Ascending aorta (tissue), 2 donors: ENCODE measurements at regions not wholly inside any gene's neighbourhood (a gene's known extent, or its start where the extent isn't known, plus 50 kb on each side); places are given as distances from the start of the nearest gene placed in this dataset.

Experiments
- DNase-seq, 2 donors: peaks; one replicate each; pipeline ENCODE4 v3.0.0-alpha.2; 2019; ENCODE audit warnings: low spot score in 2 of 2
- H3K27ac ChIP-seq, 2 donors: fragments of 200-600 bp; sonication (generic); one replicate each; pipeline ENCODE4 v1.5.1; 2016 to 2017; ENCODE audit warnings: mild to moderate bottlenecking in 1 of 2
- H3K27me3 ChIP-seq: fragments of 200-600 bp; sonication (generic); one replicate; pipeline ENCODE4 v1.5.1; 2017
- H3K36me3 ChIP-seq, 2 donors: fragments of 200-600 bp; sonication (generic); one replicate each; pipeline ENCODE4 v1.5.1; 2016
- H3K4me1 ChIP-seq, 2 donors: fragments of 200-600 bp; sonication (generic); one replicate each; pipeline ENCODE4 v1.5.1; 2016 to 2017; ENCODE audit warnings: mild to moderate bottlenecking in 1 of 2
- H3K4me3 ChIP-seq, 2 donors: fragments of 200-600 bp; sonication (generic); one replicate each; pipeline ENCODE4 v1.5.1; 2016 to 2017; ENCODE audit warnings: mild to moderate bottlenecking in 1 of 2
- H3K9me3 ChIP-seq, 2 donors: fragments of 200-600 bp; sonication (generic); one replicate each; pipeline ENCODE4 v1.5.1; 2016
- CTCF ChIP-seq, 3 experiments: fragments of 200-600 bp in 2 of 3; fragments of 450-650 bp in 1 of 3; sonication (generic) in 2 of 3; IDR thresholded peaks; one replicate each; pipeline ENCODE4 v1.5.1; 2016 to 2019; ENCODE audit warnings: antibody characterized with exemption in 3 of 3, mild to moderate bottlenecking in 1 of 3, moderate library complexity in 1 of 3
- intact Hi-C: fragments of 100-400 bp; cut with DNase I; formaldehyde crosslinking; loops from one replicate; pipeline ENCODE4 v1.15.1; 2023

DNA sequence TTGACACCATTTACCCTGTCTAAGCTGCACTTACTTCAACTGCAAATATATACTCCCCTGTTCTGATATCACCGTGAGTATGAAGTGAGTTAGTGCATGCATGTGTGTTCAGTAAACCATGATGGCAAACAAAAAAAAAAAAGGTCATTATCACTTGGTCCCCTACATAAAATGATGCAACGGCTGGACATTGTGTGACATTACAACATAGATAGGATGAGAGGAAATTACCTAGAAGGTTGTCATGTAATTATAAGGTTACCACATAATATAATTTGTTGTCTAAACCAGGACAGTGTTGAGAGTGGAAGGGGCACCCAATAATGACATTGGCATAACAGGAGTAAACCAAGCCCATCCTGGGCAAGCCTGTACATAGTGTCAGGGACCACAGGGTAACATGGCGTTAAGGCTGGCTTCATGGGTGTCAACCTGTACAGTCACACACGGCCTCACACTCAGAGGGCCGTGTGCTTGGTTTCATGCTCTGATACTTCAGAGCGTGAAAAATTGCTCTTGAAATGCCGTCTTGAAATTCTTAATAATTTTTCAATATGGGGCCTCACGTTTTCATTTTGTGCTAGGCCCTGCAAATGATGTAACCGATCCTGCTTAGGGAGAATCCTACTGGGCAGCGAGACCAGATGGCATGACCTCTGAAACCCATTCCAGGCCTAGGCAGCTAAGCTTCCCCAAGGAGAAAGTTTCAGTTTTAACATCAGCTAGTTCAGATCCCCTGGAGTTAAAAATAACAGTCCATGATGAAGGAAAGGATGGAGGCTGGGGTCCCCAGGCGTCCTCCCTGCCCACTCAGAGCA, 106.1 kb downstream of the AXIN2 start:
- H3K4me3 ChIP-seq = no peak overlapping the region
- intact Hi-C loops = no loop called here

DNA sequence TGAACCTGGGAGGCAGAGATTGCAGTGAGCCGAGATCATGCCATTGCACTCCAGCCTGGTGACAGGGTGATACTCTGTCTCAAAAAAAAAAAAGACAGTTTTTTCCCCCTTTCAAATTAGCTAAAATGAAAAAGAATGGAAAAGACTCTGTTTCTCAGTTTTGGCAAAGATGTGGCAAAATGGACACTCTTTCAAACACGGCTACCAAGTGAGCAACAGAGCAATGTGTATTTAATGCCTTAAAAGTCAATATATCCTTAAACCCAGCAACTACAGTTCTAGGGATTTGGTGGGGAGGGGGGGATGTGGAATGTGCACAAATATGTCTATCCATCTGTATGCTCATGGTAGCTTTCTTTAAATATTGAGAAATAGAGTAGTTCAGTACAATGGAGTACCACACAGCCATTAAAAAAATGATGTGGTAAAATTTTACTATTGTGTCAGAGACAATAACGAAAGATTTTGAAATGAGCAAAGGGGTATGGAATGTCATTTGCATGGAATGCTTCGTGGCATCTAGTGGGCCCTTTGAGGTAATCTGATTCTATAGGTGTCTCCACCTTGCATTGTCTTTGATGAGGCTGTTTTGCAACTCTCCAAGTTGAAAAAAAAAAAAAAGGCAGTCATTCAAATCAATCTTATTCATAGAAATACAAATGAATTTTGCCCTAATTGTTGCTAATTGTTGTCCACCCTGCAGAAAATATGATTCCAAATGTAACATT, 108.1 kb downstream of the AXIN2 start:
- H3K36me3 ChIP-seq = no peaks in the 10 kb centered on the region
- H3K9me3 ChIP-seq = no peaks in the 10 kb centered on the region
- H3K4me1 ChIP-seq = peaks cover 0 to 8% of the 10 kb centered on the region in 2 donors
- H3K27ac ChIP-seq = no peak overlapping the region
- no peaks in the 10 kb centered on the region for H3K27me3 ChIP-seq
- DNase-seq = no peak
- no peak for TF ChIP-seq CTCF (IDR thresholded peaks at IDR 0.05)
- H3K4me3 ChIP-seq = no peak overlapping the region
- intact Hi-C loops = no loop called here

More for the DNA sequence above, 106.1 kb downstream of the AXIN2 start:
- no peak for TF ChIP-seq CTCF (IDR thresholded peaks at IDR 0.05)
- DNase-seq = no peak
- Histone ChIP-seq H3K4me1 (peaks cover 0 to 16% of the 10 kb centered on the region in 2 donors), H3K9me3 (no peaks in the 10 kb centered on the region), H3K27ac (no peak overlapping the region), H3K36me3 (no peaks in the 10 kb centered on the region), H3K27me3 (no peaks in the 10 kb centered on the region)

DNA sequence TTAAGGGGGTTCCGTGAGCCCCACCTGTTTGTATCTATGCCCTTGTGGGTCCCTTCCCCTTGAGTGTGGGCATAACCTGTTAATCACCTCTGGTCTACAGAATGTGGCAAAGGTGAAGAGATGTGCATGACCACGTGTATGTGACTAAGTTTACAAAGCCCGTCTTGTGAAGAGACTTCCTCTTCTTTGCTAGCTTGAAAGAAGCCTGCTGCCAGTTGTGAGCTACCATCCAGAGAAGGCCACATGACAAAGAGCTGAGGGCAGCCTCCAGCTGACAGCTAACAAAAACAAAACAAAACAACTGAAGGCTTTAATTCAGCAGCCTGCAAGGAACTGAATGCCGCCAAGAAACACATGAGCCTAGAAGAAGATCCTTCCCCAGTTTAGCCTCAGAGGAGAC, 112.0 kb downstream of the AXIN2 start:
- Histone ChIP-seq H3K4me3 (no peak overlapping the region), H3K36me3 (no peaks in the 10 kb centered on the region), H3K27me3 (no peaks in the 10 kb centered on the region), H3K27ac (no peak overlapping the region), H3K4me1 (no peaks in the 10 kb centered on the region), H3K9me3 (no peaks in the 10 kb centered on the region)
- no peak for DNase-seq
- no peak for TF ChIP-seq CTCF (IDR thresholded peaks at IDR 0.05)
- intact Hi-C loops = no loop called here

DNA sequence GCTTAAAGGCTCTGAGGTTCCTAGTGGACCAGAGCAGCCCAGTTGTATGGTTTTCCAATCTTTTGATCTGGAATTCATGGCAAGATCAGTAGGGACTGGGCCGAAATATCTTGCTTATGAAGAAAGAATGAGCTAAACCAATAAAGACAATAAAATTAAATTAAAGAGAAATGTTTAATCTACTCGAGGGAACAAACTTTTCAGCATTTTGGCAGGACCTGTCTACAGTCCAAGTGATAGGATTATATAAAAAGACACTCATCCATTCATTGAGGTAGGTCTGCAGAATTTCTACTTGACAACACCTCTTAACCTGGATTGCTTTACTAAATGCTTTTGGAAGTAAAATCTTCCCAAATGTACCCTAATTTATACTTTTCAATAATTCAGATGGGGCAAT, 113.6 kb downstream of the AXIN2 start:
- intact Hi-C loops = no loop called here
- no peaks in the 10 kb centered on the region for H3K36me3 ChIP-seq
- H3K27me3 ChIP-seq = no peaks in the 10 kb centered on the region
- no peak overlapping the region for H3K27ac ChIP-seq
- H3K9me3 ChIP-seq = no peaks in the 10 kb centered on the region
- TF ChIP-seq CTCF (IDR thresholded peaks at IDR 0.05) = no peak
- H3K4me1 ChIP-seq = no peaks in the 10 kb centered on the region
- H3K4me3 ChIP-seq = no peak overlapping the region
- no peak for DNase-seq

GRCh38 chr17:65446838-65447526, 114.5 kb downstream of the AXIN2 start:
- no peaks in the 10 kb centered on the region for H3K27me3 ChIP-seq
- no peaks in the 10 kb centered on the region for H3K36me3 ChIP-seq
- no peaks in the 10 kb centered on the region for H3K4me1 ChIP-seq
- no peak for DNase-seq
- H3K27ac ChIP-seq = no peak overlapping the region
- no peaks in the 10 kb centered on the region for H3K9me3 ChIP-seq
- H3K4me3 ChIP-seq = no peak overlapping the region
- intact Hi-C loops = no loop called here
- TF ChIP-seq CTCF (IDR thresholded peaks at IDR 0.05) = no peak
